ENCODE measurements at regions not wholly inside any gene's neighbourhood (a gene's known extent, or its start where the extent isn't known, plus 50 kb on each side); places are given as distances from the start of the nearest gene placed in this dataset.
A peak's percentile ranks its signal among the peaks of the same experiment; 100 is the strongest.

- TF ChIP-seq IRF5 (IDR thresholded peaks at IDR 0.05; ENCODE audit: borderline replicate concordance) = no peak
- TF ChIP-seq EGR1 (IDR thresholded peaks at IDR 0.05; ENCODE audit: borderline replicate concordance in 1 of 2, low read depth in 2 of 2, low read length in 2 of 2) = no peak
- TF ChIP-seq JUNB (IDR thresholded peaks at IDR 0.05) = no peak
- TF ChIP-seq PBX3 (IDR thresholded peaks at IDR 0.05; ENCODE audit: insufficient replicate concordance, low read depth, low read length) = no peak
- peak; percentile 37 for TF ChIP-seq SMAD1 (IDR thresholded peaks at IDR 0.05; ENCODE audit: low read depth, partially characterized antibody)
- TF ChIP-seq FOXK2 (IDR thresholded peaks at IDR 0.05) = no peak
- no peak for TF ChIP-seq CHD2 (IDR thresholded peaks at IDR 0.05; ENCODE audit: borderline replicate concordance, low read depth, low read length)
- no peak for TF ChIP-seq ATF3 (IDR thresholded peaks at IDR 0.05; ENCODE audit: borderline replicate concordance, extremely low read depth, low read depth, low read length)
- TF ChIP-seq RELB (IDR thresholded peaks at IDR 0.05; ENCODE audit: low read depth) = no peak
- TF ChIP-seq ZBED1 (IDR thresholded peaks at IDR 0.05; ENCODE audit: borderline replicate concordance) = no peak
Observed at GRCh38 chr12:4118601-4119156, 154.9 kb upstream of the CCND2 start (continued).
